HG03135 (cell line): ENCODE measurements at regions not wholly inside any gene's neighbourhood (a gene's known extent, or its start where the extent isn't known, plus 50 kb on each side); places are given as distances from the start of the nearest gene placed in this dataset.

Source experiments
- ATAC-seq: cut with Tn5 transposase; IDR thresholded peaks from one replicate; pipeline ENCODE4 v1.9.1; 2021; ENCODE audit warnings: mild to moderate bottlenecking, moderate library complexity; ENCODE audit not compliant: unreplicated experiment

DNA sequence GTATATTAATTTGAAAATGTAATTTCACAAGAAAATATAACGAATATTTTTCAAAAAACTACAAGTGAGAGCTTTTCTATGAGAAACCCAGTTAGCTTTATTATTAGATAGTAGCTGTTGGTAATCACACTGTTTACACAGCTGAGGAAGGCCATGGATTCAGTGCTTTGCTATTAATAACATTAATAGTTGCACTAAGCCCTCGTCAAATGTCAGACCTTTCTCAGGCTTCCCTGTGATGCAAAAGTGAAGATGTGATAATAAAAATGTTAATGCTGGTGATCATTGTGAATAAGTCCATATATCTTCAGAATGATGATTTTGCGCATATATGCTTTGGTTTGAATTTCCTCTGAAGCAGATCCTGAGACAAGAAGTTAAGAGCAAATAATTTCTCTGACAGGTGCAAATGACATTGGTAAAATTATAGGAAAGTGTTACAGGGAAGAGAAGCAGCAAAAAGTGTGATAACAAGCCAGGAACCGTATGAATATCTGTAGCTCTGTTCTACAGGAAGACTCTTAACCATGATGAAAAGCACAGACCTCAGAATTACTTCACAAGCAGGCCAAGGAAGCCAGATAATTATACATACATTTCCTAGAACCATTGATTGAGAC, 56.5 kb upstream of the CNTN6 start:
- ATAC-seq, result no peak

DNA sequence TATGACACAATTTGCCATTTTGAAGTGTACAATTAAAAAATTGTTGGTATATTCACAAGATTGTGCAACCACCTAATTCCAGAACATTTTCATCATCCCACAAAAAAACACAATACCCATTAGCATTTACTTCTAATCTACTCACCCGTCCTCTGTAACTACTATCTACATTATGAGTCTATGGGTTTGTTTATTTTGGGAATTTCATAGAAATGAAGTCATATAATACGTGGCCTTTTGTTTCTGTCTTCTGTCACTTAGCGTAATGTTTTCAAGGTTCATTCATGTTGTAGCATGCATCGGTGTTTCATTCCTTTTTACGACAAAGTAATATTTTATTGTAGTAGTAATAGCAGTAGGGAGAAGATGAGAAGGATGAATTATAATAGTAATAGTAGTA, 55.2 kb upstream of the CNTN6 start:
- ATAC-seq, result no peak
